ENCODE measurements at regions not wholly inside any gene's neighbourhood (a gene's known extent, or its start where the extent isn't known, plus 50 kb on each side); places are given as distances from the start of the nearest gene placed in this dataset.

DNA sequence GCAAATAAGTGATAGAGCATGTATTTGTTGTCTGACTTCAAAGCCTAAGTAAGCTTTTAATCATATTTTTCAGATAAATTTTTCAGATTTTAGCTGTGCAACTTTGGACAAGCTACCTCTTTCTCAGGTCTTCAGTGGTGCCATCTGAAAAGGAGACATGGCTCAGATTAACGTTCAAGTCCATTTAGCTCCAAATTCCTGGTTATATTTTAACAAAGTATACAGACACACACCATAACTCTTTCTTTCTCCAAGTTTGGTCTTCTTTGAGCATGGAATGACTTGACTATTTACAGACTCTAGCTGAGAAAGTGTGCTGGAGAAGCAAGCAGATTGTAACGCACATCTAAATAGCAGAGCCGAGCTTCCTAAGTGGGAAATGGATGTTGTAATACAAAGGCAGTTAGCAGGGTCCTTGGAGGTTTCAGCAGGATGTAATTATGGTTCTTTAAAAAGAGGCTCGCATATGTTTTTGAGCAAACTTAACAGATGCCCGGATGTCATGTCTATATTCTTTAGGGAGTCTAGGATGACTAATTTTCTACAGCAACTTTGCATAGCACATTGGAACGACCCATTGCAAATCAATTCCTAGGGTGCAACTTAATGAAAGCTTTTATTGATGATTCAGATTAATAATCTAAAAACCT is 128.1 kb upstream of the E2F8 start:
- no peak for DNase-seq

DNA sequence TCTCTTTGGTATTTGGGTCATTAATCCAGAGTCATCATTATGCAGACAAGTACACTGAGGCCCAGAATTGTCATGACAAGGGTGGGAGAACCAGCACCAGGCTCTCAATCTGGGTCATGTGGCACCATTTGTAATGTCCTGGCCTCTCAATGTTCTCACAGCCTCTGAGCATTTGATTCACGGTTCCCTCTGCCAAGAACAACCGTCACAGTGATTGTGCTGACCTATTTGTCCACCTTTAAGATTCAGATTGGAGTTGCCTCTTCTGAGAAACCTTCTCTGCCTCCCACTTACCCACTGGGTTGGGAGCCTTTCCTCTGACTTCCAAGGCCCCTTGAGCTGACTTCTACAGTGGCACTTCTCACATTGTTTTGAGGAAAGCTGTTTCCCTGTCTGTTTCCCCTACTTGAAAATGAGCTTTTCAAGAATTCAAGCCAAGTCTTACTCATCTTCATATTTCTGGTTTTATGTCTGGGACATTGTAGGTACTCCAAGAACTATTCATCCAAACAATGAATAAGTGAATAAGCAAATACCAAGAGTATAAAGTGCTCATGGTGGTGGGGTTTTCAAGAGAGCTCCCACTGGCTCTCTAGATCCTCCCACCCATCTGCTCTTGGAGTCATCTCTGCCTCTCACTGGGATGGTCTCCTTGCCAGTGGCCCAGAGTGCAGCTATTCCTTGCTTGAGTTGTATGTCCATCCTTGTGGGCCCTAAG is 126.4 kb upstream of the E2F8 start:
- DNase-seq, result no peak

DNA sequence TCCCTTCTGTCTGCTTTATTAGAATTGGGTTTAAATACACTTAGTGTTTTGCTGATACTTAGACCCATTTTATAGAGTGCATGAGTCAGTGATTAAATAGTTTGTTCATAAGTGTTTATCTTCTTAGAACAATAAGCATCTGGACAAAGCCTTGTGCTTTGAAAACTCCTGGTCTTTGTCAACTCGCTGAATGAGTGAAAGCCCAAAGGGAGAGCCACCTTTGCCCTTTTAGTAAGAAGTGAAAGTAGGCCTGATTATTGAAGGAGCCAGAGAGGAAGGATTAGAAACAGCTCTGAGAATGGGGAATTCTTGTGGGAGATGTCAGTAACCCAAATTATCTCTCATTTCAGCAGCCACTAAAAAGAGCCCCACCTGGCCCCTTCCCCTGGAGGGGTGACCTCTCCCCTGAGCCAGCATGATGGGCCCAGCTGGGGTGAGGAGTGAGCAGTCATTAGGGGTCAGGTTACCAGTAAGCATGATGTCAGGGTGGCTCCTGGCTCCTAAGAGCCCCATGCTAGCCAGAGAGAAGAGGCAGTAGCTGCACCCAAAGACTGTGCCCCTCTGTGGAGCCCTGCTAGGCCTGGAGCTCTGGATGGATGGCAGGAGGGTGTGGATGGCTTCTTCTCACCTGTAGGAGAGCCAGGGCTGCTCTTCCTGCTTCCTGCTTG is 125.1 kb upstream of the E2F8 start:
- no peak for DNase-seq

DNA sequence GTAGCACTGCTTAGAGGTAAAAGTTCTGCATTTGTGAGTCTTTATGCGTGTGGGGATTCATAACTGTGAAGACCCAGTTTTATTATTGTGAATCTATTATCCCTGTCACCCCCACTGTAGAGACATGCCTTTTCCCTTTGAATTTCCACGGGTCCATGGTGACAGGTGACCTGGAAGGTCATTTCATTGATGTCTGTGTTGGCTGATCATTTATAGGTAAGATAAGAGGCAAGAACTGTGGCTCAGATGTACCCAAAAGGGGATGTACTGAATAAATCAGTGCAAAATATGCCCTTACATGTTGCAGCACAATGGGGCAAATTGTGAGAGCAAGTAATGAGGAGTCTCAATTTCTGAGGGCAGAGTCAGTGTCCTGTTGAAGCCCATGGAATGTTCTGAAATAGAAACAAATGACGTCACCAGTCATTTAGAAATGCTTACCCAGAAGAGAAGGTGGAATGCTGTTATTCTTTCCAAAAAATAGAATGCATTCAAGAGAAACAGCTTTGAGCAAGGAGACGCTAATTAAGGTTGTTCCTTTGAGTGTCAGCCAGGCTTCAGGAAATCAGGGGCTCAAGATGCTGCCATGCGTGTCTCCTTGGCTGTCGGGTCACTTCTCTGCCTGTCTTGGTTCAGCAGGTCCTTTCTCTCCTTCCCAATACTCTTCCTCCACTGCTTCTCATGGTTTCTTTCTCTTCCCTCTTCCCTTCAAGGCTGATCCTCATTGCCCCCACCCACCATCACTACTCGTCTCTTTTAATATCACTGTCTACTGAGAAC is 118.7 kb upstream of the E2F8 start:
- DNase-seq, result no peak

DNA sequence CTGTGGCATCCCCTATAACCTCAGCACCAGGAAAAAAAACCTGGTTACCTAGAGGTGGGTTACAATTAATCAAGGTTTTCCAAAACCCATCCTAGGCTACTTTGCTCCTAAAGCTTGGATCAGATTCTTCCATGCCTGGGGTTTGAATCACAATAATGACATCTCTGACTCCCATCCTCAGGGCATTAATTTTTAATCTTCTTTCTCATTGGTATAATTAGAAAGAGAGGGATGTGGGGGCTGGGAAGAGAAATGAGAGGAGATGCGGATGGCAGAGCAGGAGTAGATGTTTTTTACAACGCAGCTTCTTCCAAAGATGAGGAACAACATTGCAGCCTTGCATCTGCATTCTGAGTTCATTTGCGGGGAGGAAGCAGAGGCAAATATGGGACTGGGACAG is 117.2 kb upstream of the E2F8 start:
- DNase-seq, result no peak

DNA sequence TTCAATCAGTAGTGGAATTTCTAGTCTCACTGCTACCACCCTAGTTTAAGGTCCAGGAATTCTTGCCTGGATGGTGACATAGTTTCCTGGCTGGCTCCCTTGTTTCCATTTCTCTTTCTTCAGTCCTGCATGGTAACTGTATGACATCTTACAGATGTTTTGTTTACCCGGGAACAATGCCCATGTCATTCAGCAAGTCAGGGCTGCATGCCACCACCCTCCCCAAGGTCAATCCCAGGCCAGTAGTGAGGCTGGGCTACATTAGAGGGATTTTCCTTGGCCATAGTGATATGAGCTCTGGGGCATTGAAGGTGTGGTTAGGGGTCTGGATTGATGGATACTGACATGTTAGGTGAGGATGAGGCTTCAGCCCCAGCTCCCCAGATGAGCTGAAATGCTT is 114.9 kb upstream of the E2F8 start:
- DNase-seq, result no peak

DNA sequence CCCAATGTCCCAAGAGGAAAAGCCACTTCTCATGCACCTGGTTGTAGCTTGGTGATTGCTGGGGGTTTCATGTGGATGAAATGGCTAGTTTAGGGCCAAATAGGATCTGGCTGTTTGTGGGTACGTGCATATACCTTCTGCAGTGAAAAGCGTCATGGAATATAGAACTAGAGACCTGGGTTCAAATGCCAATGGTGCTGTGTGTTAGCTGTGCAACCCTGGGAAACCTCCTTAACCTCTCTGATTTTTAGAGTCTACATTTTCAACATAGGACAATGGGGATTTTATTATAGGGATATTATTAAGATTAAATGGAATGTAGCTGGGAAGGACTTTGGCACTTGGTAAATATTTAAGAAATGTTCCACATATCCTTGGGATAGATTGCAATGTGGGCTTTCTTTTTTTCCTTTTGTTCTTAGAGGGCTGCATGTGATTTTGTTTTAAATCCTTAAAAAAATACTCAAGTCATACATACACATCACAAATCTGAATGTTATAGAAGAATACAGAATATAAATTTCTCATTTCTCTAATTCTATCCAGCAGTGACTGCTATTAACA is 112.6 kb upstream of the E2F8 start:
- no peak for DNase-seq

DNA sequence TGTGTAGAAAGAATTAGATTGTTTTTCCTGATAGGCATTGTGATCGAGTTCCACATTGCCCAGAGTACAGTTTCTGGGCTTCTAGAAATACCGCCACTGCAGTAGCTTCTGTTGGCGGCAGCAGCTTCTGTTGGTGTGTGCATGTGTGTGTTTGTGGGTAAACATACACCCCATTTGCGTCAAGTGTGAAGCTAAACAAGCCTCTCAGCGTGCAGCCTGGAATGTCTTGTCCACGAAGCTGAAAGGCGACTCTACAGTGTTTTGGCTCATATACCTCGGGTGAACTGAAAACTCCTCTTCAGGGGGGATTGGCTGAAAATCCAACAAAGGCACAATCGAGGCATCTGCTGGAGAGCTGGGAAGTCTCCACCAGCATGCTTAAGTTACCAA is 112.0 kb upstream of the E2F8 start:
- no peak for DNase-seq

DNA sequence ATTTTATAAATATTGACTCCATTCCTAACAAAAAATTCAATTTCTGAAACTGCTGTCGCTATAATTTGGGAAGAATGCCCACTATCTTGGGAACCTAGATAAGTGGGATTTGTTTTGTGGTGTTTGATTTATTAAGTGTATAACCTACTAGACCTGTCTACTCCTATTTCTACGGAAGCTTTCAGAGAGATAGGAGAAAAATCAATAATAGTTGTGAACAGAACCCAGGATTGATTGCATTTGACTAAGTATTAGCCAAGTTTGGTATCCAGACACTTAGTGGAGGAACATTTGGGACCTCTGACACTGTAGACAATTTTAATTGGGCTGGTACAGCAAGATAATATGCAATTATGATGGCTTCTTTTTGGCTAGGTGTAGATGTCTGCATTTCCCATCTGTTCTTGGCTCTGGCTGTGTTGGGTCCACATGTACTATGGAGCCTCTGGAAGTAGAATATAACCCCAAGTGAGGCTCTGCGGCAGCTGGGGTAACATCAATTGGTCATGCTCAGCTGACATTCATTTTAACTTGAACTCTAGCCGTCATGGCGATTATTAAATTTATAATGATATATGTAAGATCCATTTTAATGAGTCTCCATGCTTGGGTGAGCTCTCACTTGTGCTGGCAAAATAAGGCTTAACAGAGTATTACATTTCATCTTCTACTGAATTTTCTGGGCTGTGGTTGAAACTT is 111.5 kb upstream of the E2F8 start:
- no peak for DNase-seq

DNA sequence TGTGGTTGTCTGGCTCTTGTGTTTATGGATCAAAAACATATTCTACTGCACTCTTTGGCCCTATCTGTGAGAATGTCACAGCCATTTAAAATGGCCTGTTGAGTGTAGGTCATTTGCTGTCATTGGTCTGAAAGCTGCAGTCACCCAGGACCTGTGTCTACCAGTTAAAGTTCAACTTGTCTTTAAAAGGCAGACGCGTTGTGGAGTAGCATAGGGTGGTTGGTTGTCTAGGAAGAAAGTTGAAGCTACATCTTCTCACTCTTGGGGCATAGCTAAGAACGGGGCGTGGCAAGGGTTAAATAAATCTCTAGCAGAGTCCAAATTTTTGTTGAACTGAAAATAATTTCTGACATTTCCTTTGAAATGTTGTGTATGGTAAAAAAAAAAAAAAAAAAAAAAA is 110.7 kb upstream of the E2F8 start:
- DNase-seq, result no peak

DNA sequence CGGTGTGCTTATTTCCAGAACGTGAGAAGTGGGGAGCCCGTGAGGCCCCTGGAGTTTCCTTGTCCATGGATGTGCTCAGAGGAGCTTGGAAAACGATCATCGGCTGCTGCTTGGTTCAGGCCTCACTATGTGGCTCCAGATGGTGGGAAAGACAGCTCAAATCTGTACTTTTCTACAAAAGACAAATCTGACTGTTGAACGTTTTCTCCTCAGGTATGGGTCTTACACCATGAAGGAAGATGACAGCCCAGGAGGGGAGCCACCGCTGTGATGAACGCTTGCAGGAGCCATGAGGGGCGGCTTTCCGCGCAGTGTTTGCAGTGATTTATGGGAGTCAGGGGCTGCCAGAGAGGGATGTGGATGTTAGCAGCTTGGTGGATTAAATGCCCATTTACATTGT is 109.4 kb upstream of the E2F8 start:
- no peak for DNase-seq

DNA sequence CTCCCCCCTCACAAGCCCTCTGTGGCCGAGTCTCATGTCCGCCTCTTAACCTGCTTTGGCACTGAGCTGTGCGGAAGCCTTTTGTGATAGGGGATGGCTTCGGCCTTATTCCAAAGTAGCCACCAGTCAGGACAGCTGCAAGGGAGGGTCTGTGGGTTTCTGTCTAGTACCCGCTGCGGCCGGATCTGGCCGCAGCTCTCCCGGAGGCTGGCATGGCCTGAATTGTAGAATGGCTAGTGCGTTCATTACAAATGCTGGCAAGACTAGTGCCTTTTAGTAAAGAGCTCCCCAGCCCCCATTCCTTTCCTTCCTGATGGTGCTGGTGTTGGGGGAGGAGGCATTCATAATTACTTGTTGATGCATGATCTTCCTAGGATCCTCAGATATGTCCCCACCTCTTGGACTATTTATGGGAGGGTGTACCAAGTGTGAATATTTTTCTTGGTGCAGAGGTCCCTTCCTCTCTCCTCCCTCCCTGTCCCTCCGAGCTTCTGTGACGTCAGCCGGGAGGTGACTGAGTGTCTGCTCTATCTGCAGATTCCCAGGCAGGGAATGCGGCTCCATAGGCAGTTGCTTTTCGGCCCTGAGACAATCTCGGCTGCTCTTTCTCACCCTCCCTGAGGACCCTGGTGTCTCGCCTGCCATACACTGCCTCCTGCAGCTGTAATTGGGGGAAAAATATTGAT is 108.7 kb upstream of the E2F8 start:
- DNase-seq, result no peak

DNA sequence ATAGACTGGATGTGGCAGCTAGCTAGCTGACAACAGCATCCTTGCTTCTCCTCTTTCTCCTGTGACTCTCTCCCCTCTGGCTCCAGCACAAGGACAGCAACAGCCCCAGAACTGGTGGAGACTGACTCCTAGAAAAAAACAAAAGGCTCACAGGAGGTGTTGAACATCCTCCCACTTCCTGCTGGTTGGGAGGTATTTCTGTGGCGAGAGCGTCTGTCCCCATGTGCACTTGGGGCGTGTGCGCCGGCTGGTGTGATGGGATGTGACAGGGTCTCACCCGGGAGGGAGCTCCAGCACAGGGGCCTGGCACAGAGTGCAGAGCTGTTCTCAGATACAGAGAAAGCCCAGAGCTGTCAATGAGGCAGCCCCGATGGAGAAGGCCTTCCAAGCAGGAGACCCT is 107.2 kb upstream of the E2F8 start:
- no peak for DNase-seq

DNA sequence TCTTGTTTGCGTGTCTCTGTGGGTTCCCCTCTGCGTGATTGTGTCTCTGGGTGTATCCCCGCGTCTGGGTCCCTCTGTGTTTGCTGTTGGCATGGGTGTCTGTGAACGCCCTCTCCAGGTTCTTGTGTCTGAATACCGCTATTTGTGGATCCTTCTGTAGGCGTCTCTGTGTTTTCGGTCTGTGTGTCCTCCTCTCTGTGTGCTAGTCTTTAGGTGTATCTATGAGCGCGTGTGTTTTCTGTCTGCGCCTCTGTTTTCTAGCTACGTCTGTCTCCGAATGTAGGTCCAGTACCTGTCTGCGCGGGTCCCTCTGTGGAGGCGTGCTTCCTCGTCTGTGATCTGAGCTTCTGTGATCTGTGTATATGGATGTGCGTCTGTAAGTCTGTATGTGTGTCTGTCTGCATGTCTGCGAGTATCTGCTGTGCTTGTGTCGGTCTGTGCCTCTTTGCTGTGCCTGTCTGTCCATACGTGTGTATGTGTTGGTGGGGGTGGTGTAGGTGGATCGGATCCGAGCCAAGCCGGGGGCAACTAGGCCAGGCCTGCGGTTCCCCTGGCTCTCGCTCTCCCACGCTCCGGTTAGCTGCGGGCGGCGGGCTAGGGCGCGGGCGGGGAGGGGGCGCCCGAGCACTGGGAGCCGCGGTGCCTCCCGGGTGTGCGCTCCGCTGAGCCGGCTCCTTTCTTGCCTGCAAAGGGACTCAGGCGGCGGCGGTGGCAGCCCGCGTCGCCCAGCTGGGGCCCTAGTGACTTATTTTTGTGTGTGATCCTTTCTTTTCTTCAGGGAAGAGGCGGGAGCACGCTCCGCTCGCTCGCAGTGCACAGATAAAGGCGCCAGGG is 105.3 kb upstream of the E2F8 start:
- no peak for DNase-seq

DNA sequence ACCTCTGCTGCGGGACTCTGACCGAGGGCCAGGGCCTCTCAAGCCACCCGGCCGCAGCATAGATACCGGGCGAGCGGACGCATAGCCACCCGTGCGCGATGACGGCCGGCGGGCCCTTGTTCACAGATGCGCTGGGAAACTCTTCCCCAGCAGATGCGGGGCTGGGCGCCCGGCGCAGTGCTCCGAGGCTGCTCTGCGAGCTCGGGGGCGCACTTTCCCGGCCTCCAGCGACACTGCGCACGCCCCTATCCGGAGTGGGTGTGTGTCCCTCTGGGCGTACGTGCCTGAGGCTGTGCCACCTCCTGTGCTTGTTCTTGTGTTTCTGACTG is 104.7 kb upstream of the E2F8 start:
- DNase-seq, result no peak

DNA sequence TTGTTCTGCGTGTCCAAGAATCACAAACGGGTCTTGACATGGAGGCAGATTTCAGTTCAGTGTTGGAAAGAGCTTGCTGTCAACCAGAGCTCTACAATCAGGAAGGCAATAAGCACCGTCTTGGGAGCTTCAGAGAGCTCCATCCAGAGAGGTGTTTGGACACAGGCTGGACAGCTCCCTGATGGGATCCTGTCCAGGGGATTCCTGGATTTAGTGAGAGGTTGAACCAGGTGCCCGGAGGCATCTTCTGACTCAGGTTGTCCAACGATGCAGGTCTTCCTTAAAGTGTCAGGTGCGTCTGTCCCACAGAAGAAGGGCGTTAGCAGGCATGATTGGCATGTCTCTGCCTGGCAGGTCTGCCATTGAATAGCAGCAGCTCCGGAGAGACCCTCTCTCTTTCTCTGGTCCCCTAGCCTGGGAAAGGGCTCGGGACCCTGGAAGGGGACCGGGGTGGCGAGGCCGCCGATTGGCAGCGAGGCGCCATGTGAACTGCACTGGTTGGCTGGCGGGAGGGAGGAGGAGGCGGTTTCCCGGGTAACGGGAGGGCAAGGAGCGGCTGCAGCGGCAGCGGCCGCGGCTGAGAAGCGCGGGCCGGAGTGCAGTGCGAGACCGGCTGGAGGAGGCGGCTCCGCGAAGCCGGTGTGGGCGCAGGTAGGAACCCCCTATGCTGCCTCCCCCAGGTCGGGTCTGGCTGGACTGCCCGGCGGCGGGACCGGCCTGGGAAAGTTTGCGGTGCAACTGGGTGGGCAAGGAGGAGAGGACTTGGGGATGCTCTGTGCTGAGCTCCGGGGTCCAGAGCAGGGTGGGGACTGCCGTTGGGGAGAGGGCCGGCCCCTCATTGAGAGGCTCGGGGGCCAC is 104.1 kb upstream of the E2F8 start:
- DNase-seq, result no peak

DNA sequence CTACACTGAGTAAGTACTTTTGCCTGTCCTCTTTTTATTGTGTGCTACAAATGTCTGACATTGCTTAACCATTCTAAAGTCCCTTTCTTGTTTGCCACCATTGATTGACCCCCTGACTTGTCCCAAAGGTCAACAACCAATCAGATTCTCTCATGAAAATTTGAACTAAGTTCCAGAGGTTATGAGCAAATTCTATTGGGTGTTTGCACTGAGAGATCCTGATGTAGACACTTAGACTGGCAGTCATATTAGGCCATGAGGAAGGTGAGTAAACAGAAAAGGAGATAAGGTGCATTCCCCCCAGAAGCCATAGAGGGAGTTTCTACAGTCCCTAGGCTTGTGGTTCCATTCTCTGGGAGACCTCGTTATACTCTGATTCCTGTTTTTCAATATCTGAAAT is 101.3 kb upstream of the E2F8 start:
- no peak for DNase-seq

DNA sequence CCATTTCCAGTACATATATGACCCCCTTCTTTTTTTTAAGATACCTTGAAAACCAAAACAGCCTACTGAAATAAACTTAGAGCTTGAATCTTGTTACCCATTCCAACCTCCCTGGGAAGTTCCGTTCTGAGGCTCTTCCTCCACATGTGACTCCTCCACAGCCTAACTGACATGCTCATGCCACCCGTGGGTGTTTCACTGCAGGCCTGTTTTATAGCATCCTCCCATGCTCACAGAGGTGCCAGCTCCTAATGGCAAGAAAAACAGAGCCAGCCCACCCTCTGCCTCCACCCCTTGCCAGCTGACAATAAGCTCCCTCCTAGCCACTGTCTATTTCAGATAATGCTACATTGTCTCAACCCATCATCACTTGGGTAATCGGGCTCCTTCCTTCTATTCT is 97.6 kb upstream of the E2F8 start:
- no peak for DNase-seq

DNA sequence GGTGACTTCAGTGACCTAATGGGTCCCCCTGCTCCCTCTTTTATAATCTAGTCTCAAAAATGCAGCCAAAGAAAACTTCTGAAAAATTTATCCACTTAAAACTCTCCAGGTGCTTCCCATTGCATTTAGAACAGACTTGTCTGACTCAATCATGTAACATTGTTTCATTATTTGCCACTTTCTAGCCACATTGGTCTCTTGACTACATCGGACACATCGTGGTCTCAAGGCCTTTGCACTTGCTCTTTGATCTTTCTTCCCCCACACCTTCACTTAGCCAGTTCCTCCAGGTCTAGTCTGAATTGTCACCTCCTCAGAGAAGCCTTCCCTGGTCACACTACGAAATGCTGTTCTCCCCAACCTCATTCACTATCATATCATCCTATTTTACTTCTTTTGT is 97.0 kb upstream of the E2F8 start:
- no peak for DNase-seq
